Tibial nerve (tissue), 4 donors: ENCODE measurements at regions not wholly inside any gene's neighbourhood (a gene's known extent, or its start where the extent isn't known, plus 50 kb on each side); places are given as distances from the start of the nearest gene placed in this dataset.

Experiments
- DNase-seq, 2 donors: peaks; one replicate each; pipeline ENCODE4 v3.0.0-alpha.2; 2019; ENCODE audit warnings: low spot score in 2 of 2
- H3K27ac ChIP-seq, 4 donors: fragments of 200-600 bp; sonication (generic) in 3 of 4; one replicate each; pipeline ENCODE4 v1.5.1; 2017 to 2019; ENCODE audit warnings: mild to moderate bottlenecking in 1 of 4
- H3K27me3 ChIP-seq, 2 donors: fragments of 200-600 bp; sonication (generic) in 1 of 2; one replicate each; pipeline versions ENCODE4 v1.5.1 to v1.6.0; 2017 to 2019
- H3K36me3 ChIP-seq, 3 donors: fragments of 200-600 bp; sonication (generic); one replicate each; pipeline ENCODE4 v1.5.1; 2018 to 2019
- H3K4me1 ChIP-seq, 4 donors: fragments of 200-600 bp; sonication (generic) in 3 of 4; one replicate each; pipeline ENCODE4 v1.5.1; 2017 to 2019
- H3K4me3 ChIP-seq, 4 donors: fragments of 200-600 bp; sonication (generic) in 3 of 4; one replicate each; pipeline ENCODE4 v1.5.1; 2017 to 2019; ENCODE audit warnings: mild to moderate bottlenecking in 1 of 4, moderate library complexity in 1 of 4
- H3K9me3 ChIP-seq, 4 donors: fragments of 200-600 bp; sonication (generic) in 3 of 4; one replicate each; pipeline ENCODE4 v1.5.1; 2017 to 2019
- CTCF ChIP-seq, 5 experiments: fragments of 200-600 bp in 3 of 5; fragments of 450-650 bp in 2 of 5; sonication (generic) in 3 of 5; IDR thresholded peaks; one replicate each; pipeline ENCODE4 v1.5.1; 2016 to 2019; ENCODE audit warnings: antibody characterized with exemption in 5 of 5, mild to moderate bottlenecking in 3 of 5, moderate library complexity in 2 of 5
- EP300 ChIP-seq, 2 donors: sonication (generic); formaldehyde crosslinking; IDR thresholded peaks; one replicate each; pipeline ENCODE4 v1.6.1; 2017; ENCODE audit warnings: antibody characterized with exemption in 2 of 2, mild to moderate bottlenecking in 1 of 2
- POLR2A ChIP-seq, 2 donors: fragments of 450-650 bp; IDR thresholded peaks; one replicate each; pipeline ENCODE4 v1.6.1; 2017; ENCODE audit warnings: antibody characterized with exemption in 2 of 2, mild to moderate bottlenecking in 2 of 2, moderate library complexity in 2 of 2
- WGBS, 2 donors: methylation state at CpG; one replicate each; pipeline ENCODE4 v1.1.5; 2018; 5-methylcytosine and 5-hydroxymethylcytosine counted together

GRCh38 chr10:27446091-27446918 is 57.8 kb upstream of the RAB18 start:
- WGBS, 2 donors: 3 to 7% methylated on average over 5 of the region's 5 CpGs

GRCh38 chr10:27445070-27445469 is 59.0 kb upstream of the RAB18 start:
- no peak for DNase-seq
- Histone ChIP-seq H3K27ac (no peak overlapping the region), H3K4me1 (peaks cover 0 to 6% (median 0%) of the 10 kb centered on the region in 4 donors), H3K9me3 (no peaks in the 10 kb centered on the region), H3K4me3 (no peak overlapping the region), H3K27me3 (no peaks in the 10 kb centered on the region), H3K36me3 (no peaks in the 10 kb centered on the region)
- TF ChIP-seq EP300 (IDR thresholded peaks at IDR 0.05): no peak
- TF ChIP-seq CTCF (IDR thresholded peaks at IDR 0.05): no peak
- TF ChIP-seq POLR2A (IDR thresholded peaks at IDR 0.05): no peak
- WGBS, 2 donors: 65 to 71% methylated on average over 5 of the region's 5 CpGs

More at GRCh38 chr10:27446091-27446918, 57.8 kb upstream of the RAB18 start:
- peaks cover 0 to 6% (median 0%) of the 10 kb centered on the region in 4 donors for H3K4me1 ChIP-seq
- no peak overlapping the region for H3K4me3 ChIP-seq
- TF ChIP-seq EP300 (IDR thresholded peaks at IDR 0.05): no peak
- peak; percentile 22 to 55 (median 46) for TF ChIP-seq CTCF (IDR thresholded peaks at IDR 0.05)
- no peak for TF ChIP-seq POLR2A (IDR thresholded peaks at IDR 0.05)
- no peak for DNase-seq
- no peaks in the 10 kb centered on the region for H3K27me3 ChIP-seq
- H3K9me3 ChIP-seq: no peaks in the 10 kb centered on the region
- H3K27ac ChIP-seq: no peak overlapping the region
- no peaks in the 10 kb centered on the region for H3K36me3 ChIP-seq

DNA sequence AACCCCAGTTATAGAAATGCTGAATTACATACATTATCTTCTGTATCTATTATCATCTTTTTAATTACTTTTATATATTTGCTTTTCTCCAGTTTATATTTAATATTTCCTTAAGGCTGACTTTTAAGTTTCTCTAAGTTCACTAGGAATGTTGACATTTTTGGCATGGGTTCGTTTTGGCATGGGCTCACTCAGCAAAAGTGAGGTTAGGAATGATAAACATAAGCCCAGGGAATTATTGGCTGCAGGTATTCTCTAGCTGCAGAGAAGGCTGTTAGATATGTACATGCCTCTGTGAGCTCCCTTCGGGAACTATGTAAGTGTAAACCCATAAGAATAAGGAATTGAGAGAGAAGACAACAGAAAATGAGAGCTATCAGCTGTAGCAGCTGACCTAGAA is 63.6 kb upstream of the RAB18 start:
- 36 to 46% methylated on average over 2 of the region's 2 CpGs for WGBS, 2 donors

GRCh38 chr10:27440021-27440420 is 64.1 kb upstream of the RAB18 start:
- H3K4me1 ChIP-seq: no peaks in the 10 kb centered on the region
- H3K36me3 ChIP-seq: no peaks in the 10 kb centered on the region
- no peak for TF ChIP-seq POLR2A (IDR thresholded peaks at IDR 0.05)
- no peak for TF ChIP-seq EP300 (IDR thresholded peaks at IDR 0.05)
- no peak for TF ChIP-seq CTCF (IDR thresholded peaks at IDR 0.05)
- H3K9me3 ChIP-seq: no peaks in the 10 kb centered on the region
- no peak for DNase-seq
- H3K27me3 ChIP-seq: no peaks in the 10 kb centered on the region
- H3K4me3 ChIP-seq: no peak overlapping the region
- H3K27ac ChIP-seq: no peak overlapping the region

More for the DNA sequence above, 63.6 kb upstream of the RAB18 start:
- no peak for DNase-seq
- Histone ChIP-seq H3K4me1 (no peaks in the 10 kb centered on the region), H3K4me3 (no peak overlapping the region), H3K27ac (no peak overlapping the region), H3K27me3 (no peaks in the 10 kb centered on the region), H3K9me3 (no peaks in the 10 kb centered on the region), H3K36me3 (no peaks in the 10 kb centered on the region)
- TF ChIP-seq CTCF (IDR thresholded peaks at IDR 0.05) (no peak), POLR2A (IDR thresholded peaks at IDR 0.05) (no peak), EP300 (IDR thresholded peaks at IDR 0.05) (no peak)

GRCh38 chr10:27439101-27439500 is 65.0 kb upstream of the RAB18 start:
- Histone ChIP-seq H3K4me1 (no peaks in the 10 kb centered on the region), H3K27me3 (no peaks in the 10 kb centered on the region), H3K9me3 (no peaks in the 10 kb centered on the region), H3K36me3 (no peaks in the 10 kb centered on the region), H3K4me3 (no peak overlapping the region), H3K27ac (no peak overlapping the region)
- DNase-seq: no peak
- WGBS, 2 donors: 40 to 55% methylated on average over 1 of the region's 1 CpG
- no peak for TF ChIP-seq EP300 (IDR thresholded peaks at IDR 0.05)
- no peak for TF ChIP-seq POLR2A (IDR thresholded peaks at IDR 0.05)
- no peak for TF ChIP-seq CTCF (IDR thresholded peaks at IDR 0.05)
